Activated naive CD4-positive, alpha-beta T cell treated with anti-CD3 and anti-CD28 coated beads, Interleukin-2, amount 50 U/mL, for 72 hours (primary cell): ENCODE measurements at regions not wholly inside any gene's neighbourhood (a gene's known extent, or its start where the extent isn't known, plus 50 kb on each side); places are given as distances from the start of the nearest gene placed in this dataset.
A peak's percentile ranks its signal among the peaks of the same experiment; 100 is the strongest.
"Not testable (repeated sequence)": the region's sequence is repeated elsewhere in the genome, so short reads cannot be mapped to it uniquely, and the experiment has no call there.

Experiments used
- ATAC-seq, 2 donors: fragments of 150-1000 bp; cut with Tn5 transposase; 2 replicates each; pipeline ENCODE4 v1.10.0; 2021; ENCODE audit warnings: mild to moderate bottlenecking in 2 of 2, moderate library complexity in 2 of 2
- DNase-seq, 2 donors: peaks; one replicate each; pipeline ENCODE4 v3.0.0; 2021 to 2022; ENCODE audit warnings: low spot score in 2 of 2
- H3K27ac Mint-ChIP-seq, 2 donors: one replicate each; pipeline ENCODE4 v1.8.0; 2022; ENCODE audit warnings: mild to moderate bottlenecking in 2 of 2, mixed read lengths in 2 of 2
- H3K36me3 Mint-ChIP-seq, 2 donors: one replicate each; pipeline ENCODE4 v1.8.0; 2022; ENCODE audit warnings: mixed read lengths in 2 of 2
- H3K9me3 Mint-ChIP-seq, 2 donors: one replicate each; pipeline ENCODE4 v1.8.0; 2022; ENCODE audit warnings: mixed read lengths in 2 of 2

- no peak for ATAC-seq
- no peak overlapping the region for H3K27ac Mint-ChIP-seq
- no peak for DNase-seq
These were observed 284.3 kb downstream of the TCERG1L start for GRCh38 chr10:131027256-131027655.

GRCh38 chr10:131031346-131031745, 280.2 kb downstream of the TCERG1L start:
- ATAC-seq: peak in 1 of 2 donors; percentile 28
- no peak overlapping the region for H3K27ac Mint-ChIP-seq

More at GRCh38 chr10:131027256-131027655, 284.3 kb downstream of the TCERG1L start:
- Mint-ChIP-seq H3K36me3 (no peaks in the 10 kb centered on the region), H3K9me3 (no peaks in the 10 kb centered on the region)

GRCh38 chr10:131032329-131033165, 279.0 kb downstream of the TCERG1L start:
- H3K27ac Mint-ChIP-seq: no peak overlapping the region
- DNase-seq (no peak), ATAC-seq (no peak)
- H3K36me3 Mint-ChIP-seq: no peaks in the 10 kb centered on the region
- no peaks in the 10 kb centered on the region for H3K9me3 Mint-ChIP-seq

More at GRCh38 chr10:131031346-131031745, 280.2 kb downstream of the TCERG1L start:
- H3K9me3 Mint-ChIP-seq: no peaks in the 10 kb centered on the region
- DNase-seq: no peak
- no peaks in the 10 kb centered on the region for H3K36me3 Mint-ChIP-seq

- no peaks in the 10 kb centered on the region for H3K9me3 Mint-ChIP-seq
- DNase-seq: no peak
- H3K36me3 Mint-ChIP-seq: no peaks in the 10 kb centered on the region
- ATAC-seq: no peak
- no peak overlapping the region for H3K27ac Mint-ChIP-seq
These were observed 278.1 kb downstream of the TCERG1L start for GRCh38 chr10:131033166-131034085.

GRCh38 chr10:131034451-131034850, 277.1 kb downstream of the TCERG1L start:
- Mint-ChIP-seq H3K36me3 (no peaks in the 10 kb centered on the region), H3K9me3 (no peaks in the 10 kb centered on the region), H3K27ac (no peak overlapping the region)
- no peak for DNase-seq
- ATAC-seq: no peak

- H3K27ac Mint-ChIP-seq: no peak overlapping the region
- H3K36me3 Mint-ChIP-seq: no peaks in the 10 kb centered on the region
- no peaks in the 10 kb centered on the region for H3K9me3 Mint-ChIP-seq
- DNase-seq (no peak), ATAC-seq (no peak)
These were observed 275.7 kb downstream of the TCERG1L start for GRCh38 chr10:131035779-131036178.

GRCh38 chr10:131038056-131038455, 273.5 kb downstream of the TCERG1L start:
- DNase-seq (no peak), ATAC-seq (no peak)
- H3K9me3 Mint-ChIP-seq: no peaks in the 10 kb centered on the region
- H3K36me3 Mint-ChIP-seq: no peaks in the 10 kb centered on the region
- H3K27ac Mint-ChIP-seq: no peak overlapping the region

GRCh38 chr10:131041031-131041430, 270.5 kb downstream of the TCERG1L start:
- ATAC-seq (no peak), DNase-seq (no peak)
- Mint-ChIP-seq H3K9me3 (no peaks in the 10 kb centered on the region), H3K36me3 (no peaks in the 10 kb centered on the region), H3K27ac (no peak overlapping the region)

GRCh38 chr10:131041441-131041840, 270.1 kb downstream of the TCERG1L start:
- Mint-ChIP-seq H3K27ac (no peak overlapping the region), H3K9me3 (no peaks in the 10 kb centered on the region), H3K36me3 (no peaks in the 10 kb centered on the region)
- DNase-seq (no peak), ATAC-seq (no peak)

GRCh38 chr10:131042015-131042414, 269.5 kb downstream of the TCERG1L start:
- DNase-seq, H3K9me3 Mint-ChIP-seq, H3K27ac Mint-ChIP-seq, ATAC-seq, H3K36me3 Mint-ChIP-seq: not testable (repeated sequence)
